Epithelial cell of esophagus (primary cell): ENCODE measurements at regions not wholly inside any gene's neighbourhood (a gene's known extent, or its start where the extent isn't known, plus 50 kb on each side); places are given as distances from the start of the nearest gene placed in this dataset.

ENCODE experiments used
- DNase-seq: peaks from one replicate; pipeline ENCODE4 v3.0.0; 2010; ENCODE audit warnings: low read depth
- H3K4me3 ChIP-seq: 2 replicates; pipeline ENCODE4 v1.5.1; 2011; ENCODE audit warnings: mild to moderate bottlenecking, low read length, control low read depth
- TF ChIP-seq, protein P1 (sequence below): IDR thresholded peaks from 2 replicates; pipeline ENCODE4 v1.5.1; 2011; ENCODE audit warnings: low read depth, mild to moderate bottlenecking, low read length, control low read depth, inconsistent platforms; ENCODE audit not compliant: insufficient read depth; ENCODE audit errors: missing control alignments

DNA sequence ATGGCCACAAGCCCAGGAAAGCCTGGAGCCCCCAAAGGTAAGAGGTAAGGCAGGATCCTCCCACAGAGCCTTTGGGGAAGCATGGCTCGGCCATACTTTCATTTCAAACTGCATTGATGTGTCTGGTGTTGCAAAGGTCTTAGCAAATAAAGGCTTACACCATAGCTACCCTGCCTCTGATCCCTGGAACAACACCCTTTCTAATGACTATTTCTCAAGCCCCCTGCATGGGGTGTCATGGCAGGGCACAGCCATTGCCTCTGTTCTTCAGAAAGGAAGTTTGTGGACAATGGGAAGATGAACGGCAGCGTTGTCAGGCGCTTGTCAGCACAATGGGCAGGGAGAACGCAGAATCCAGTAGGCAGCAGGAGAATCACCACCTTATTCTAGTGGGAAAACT, 435.0 kb upstream of the SMIM21 start:
- DNase-seq, result no peak
- TF ChIP-seq, protein P1, sequence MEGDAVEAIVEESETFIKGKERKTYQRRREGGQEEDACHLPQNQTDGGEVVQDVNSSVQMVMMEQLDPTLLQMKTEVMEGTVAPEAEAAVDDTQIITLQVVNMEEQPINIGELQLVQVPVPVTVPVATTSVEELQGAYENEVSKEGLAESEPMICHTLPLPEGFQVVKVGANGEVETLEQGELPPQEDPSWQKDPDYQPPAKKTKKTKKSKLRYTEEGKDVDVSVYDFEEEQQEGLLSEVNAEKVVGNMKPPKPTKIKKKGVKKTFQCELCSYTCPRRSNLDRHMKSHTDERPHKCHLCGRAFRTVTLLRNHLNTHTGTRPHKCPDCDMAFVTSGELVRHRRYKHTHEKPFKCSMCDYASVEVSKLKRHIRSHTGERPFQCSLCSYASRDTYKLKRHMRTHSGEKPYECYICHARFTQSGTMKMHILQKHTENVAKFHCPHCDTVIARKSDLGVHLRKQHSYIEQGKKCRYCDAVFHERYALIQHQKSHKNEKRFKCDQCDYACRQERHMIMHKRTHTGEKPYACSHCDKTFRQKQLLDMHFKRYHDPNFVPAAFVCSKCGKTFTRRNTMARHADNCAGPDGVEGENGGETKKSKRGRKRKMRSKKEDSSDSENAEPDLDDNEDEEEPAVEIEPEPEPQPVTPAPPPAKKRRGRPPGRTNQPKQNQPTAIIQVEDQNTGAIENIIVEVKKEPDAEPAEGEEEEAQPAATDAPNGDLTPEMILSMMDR, result no peak
- H3K4me3 ChIP-seq, result no peak overlapping the region

DNA sequence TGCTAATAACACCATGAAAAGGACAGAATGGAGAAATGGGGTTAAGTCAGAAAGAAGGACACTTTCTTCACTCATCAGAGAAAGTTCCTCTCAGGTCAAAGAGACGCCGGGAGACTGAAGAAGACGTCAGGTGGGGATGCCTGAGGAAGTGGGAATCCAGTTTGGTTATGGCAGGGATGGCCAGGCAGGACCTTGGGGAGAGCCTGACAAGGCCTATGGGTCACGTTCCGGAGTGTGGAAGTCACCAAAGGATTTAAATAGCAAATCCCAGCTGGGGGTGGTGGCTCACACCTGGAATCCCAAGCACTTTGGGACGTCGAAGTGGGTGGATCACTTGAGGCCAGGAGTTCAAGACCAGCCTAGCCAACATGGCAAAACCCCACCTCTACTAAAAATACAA, 432.7 kb upstream of the SMIM21 start:
- H3K4me3 ChIP-seq, result no peak overlapping the region
- no peak for DNase-seq
- TF ChIP-seq, protein P1, result no peak

DNA sequence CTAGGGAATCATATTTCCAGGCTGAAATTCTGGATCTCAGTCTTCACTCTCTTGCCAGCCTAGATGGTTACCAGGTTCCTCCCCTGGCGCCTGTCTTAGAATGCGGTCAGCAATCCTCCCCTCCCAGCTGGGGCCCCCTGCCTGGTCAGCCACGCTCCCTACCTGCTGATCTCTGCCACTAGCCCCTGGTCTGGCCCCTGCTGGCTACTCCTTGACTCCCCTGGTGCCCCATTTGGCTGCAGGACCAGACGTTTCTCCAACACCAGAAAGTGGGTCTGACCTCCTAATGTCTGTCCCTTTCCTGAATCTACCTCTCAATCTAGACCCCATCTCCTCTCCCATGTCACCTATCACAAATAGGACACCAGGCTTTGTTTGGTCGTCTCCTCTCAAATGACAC, 432.0 kb upstream of the SMIM21 start:
- DNase-seq, result no peak
- TF ChIP-seq, protein P1, result no peak
- H3K4me3 ChIP-seq, result no peak overlapping the region

DNA sequence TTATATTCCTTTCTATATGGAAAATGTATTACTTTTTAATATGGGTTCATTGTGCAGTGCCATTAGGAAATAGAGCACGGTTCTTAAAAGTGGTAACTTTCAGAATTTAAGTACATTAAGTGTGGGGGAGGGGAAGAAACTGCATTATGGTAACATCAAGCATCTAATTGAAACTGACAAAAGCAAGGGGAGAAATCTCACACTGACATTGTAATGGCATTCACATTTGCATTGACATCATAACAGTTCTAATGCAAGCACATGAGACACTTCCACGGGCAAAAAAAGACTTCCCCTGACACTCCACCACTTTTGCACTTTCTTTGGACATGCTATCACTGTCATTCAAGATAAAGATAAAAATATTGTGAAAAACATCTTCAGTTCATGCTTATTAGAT, 431.3 kb upstream of the SMIM21 start:
- no peak overlapping the region for H3K4me3 ChIP-seq
- TF ChIP-seq, protein P1, result no peak
- DNase-seq, result no peak

DNA sequence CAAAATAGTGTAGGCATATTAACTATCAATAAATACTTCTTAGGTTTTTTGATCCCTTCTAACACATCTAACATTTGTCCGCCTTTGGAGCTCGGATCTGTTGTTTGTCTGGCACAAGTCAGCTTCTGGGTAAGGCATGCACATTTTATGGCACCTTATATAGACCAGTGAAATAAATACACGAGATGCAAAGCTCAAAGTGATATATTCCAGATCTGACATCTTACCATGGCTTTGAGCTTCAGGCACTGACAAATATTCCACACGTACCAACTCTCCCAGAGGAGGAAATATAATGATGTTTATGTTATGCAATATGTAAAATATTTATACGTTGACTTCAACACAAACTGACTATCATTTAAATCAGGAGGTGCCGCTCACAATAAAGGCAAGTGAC, 430.1 kb upstream of the SMIM21 start:
- TF ChIP-seq, protein P1, result no peak
- H3K4me3 ChIP-seq, result no peak overlapping the region
- DNase-seq, result no peak

DNA sequence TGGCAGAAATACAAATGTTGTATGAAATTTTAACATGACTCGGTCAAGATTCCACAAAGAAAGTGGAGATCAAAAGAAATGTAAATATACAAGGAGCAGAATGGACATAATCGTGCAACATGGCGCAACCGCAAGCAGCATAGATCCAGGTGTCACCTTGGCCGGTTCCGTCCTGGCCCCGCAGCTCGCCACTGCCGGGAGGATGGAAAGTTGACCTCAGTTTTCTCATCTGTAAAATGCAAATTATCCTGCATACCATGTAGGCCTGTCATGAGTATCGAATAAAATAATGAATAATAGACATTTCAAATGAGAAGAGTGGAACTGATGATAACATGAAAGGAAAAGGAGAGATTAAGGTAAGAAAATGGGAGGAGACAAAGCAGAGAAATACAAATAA, 427.3 kb upstream of the SMIM21 start:
- no peak overlapping the region for H3K4me3 ChIP-seq
- no peak for DNase-seq
- TF ChIP-seq, protein P1, result no peak

DNA sequence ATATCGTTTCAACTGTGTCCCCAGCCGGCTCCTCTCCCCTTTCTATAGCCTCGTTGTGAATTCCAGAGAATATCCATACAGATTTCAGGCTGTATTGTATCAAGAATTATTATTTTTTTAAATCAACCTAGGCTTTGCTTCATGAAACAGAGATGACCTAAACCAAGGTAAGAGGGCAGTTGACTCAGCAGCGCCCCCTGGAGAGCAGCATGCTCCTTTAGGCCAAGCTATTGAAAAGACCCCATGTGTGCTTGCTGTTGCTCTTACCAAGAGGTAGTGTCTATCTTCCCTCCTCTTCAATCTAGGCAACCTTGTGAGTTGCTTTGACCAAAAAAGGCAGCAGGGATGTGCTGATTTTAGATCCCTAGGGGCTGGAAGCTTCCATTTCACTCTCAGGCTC, 426.7 kb upstream of the SMIM21 start:
- no peak for DNase-seq
- TF ChIP-seq, protein P1, result peak; percentile 8
- H3K4me3 ChIP-seq, result no peak overlapping the region
